Transverse colon (tissue), 4 donors: ENCODE measurements at regions not wholly inside any gene's neighbourhood (a gene's known extent, or its start where the extent isn't known, plus 50 kb on each side); places are given as distances from the start of the nearest gene placed in this dataset.

Experiments
- CTCF ChIP-seq, 5 experiments: fragments of 200-600 bp in 3 of 5; fragments of 450-650 bp in 2 of 5; sonication (generic) in 3 of 5; IDR thresholded peaks; 1 replicate in 2 of 5; 2 replicates in 3 of 5; pipeline ENCODE4 v1.5.1; 2016 to 2017; ENCODE audit warnings: antibody characterized with exemption in 5 of 5, inconsistent platforms in 3 of 5, mild to moderate bottlenecking in 2 of 5, moderate library complexity in 1 of 5
- POLR2A ChIP-seq: fragments of 450-650 bp; IDR thresholded peaks from one replicate; pipeline ENCODE4 v1.6.1; 2016; ENCODE audit warnings: antibody characterized with exemption, mild to moderate bottlenecking, moderate library complexity
- POLR2AphosphoS5 ChIP-seq, 3 donors: sonication (generic); formaldehyde crosslinking; IDR thresholded peaks; one replicate each; pipeline ENCODE4 v1.6.1; 2016; ENCODE audit warnings: antibody characterized with exemption in 3 of 3

- no peak for TF ChIP-seq POLR2AphosphoS5 (IDR thresholded peaks at IDR 0.05)
- no peak for TF ChIP-seq CTCF (IDR thresholded peaks at IDR 0.05)
- no peak for TF ChIP-seq POLR2A
Measured at GRCh38 chrX:82335772-82336171, 1133.9 kb downstream of the SH3BGRL start.
